ENCODE measurements at regions not wholly inside any gene's neighbourhood (a gene's known extent, or its start where the extent isn't known, plus 50 kb on each side); places are given as distances from the start of the nearest gene placed in this dataset.

DNA sequence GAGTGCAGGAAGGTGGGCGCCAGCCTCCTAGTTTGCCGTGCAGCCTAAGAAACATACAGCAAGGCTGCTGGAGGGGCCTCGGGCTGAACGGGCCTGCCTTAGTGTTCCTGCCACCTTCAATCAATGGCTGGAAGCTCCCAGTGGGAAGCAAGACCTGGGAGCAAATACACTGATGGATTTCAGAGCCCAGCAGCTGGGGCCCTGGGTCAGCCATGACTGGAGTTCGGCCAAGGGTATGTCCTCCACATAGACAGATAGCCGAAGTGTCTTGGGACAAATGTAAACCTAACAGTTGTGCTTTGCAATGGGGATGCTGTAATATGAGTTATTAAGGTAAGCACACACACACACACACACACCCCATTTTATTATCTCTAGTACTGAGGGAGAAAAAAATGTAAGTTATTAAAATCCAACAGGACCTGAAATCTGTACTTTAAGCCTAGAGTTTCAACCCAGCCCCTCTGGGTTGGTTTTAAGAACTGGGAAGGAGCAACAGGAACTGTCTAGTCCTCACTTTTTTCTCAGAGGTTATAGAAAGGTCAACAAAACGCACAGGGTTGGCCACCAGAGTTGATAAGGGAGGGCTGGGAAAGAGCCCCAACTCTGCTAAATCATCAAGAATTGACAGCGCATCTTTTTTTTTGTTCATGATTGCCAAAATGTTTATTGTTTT is 50.0 kb upstream of the CELF2 start:
- no peak for DNase-seq

Measured in activated gamma-delta T cell (primary cell).